Activated CD8-positive, alpha-beta memory T cell treated with anti-CD3 and anti-CD28 coated beads, Interleukin-2, amount 50 U/mL, for 48 hours (primary cell): ENCODE measurements at regions not wholly inside any gene's neighbourhood (a gene's known extent, or its start where the extent isn't known, plus 50 kb on each side); places are given as distances from the start of the nearest gene placed in this dataset.

Source experiments
- DNase-seq: peaks from one replicate; pipeline ENCODE4 v3.0.0-alpha.2; 2020

GRCh38 chr20:57938158-57939108 is 228.6 kb upstream of the PMEPA1 start:
- no peak for DNase-seq

GRCh38 chr20:57936636-57937385 is 227.0 kb upstream of the PMEPA1 start:
- no peak for DNase-seq

- no peak for DNase-seq
Measured at GRCh38 chr20:57934913-57935312, 225.1 kb upstream of the PMEPA1 start.

- no peak for DNase-seq
Measured at GRCh38 chr20:57934007-57934805, 224.4 kb upstream of the PMEPA1 start.

GRCh38 chr20:57932227-57932864 is 222.5 kb upstream of the PMEPA1 start:
- DNase-seq: no peak

GRCh38 chr20:57930351-57930750 is 220.5 kb upstream of the PMEPA1 start:
- no peak for DNase-seq

- no peak for DNase-seq
Measured at GRCh38 chr20:57928181-57928967, 218.6 kb upstream of the PMEPA1 start.

- no peak for DNase-seq
Measured at GRCh38 chr20:57927376-57927775, 217.6 kb upstream of the PMEPA1 start.

- no peak for DNase-seq
Measured at GRCh38 chr20:57922706-57923105, 212.9 kb upstream of the PMEPA1 start.

- no peak for DNase-seq
Measured at GRCh38 chr20:57922083-57922482, 212.3 kb upstream of the PMEPA1 start.

- DNase-seq: no peak
Measured at GRCh38 chr20:57921676-57922075, 211.9 kb upstream of the PMEPA1 start.

GRCh38 chr20:57920971-57921370 is 211.2 kb upstream of the PMEPA1 start:
- DNase-seq: no peak

GRCh38 chr20:57919049-57919448 is 209.2 kb upstream of the PMEPA1 start:
- DNase-seq: no peak

- no peak for DNase-seq
Measured at GRCh38 chr20:57918551-57918950, 208.7 kb upstream of the PMEPA1 start.

- no peak for DNase-seq
Measured at GRCh38 chr20:57914205-57914604, 204.4 kb upstream of the PMEPA1 start.

- DNase-seq: no peak
Measured at GRCh38 chr20:57913156-57913930, 203.5 kb upstream of the PMEPA1 start.

- DNase-seq: no peak
Measured at GRCh38 chr20:57912227-57912582, 202.4 kb upstream of the PMEPA1 start.

- no peak for DNase-seq
Measured at GRCh38 chr20:57911512-57912226, 201.9 kb upstream of the PMEPA1 start.

- no peak for DNase-seq
Measured at GRCh38 chr20:57910716-57911115, 200.9 kb upstream of the PMEPA1 start.

- no peak for DNase-seq
Measured at GRCh38 chr20:57909763-57910331, 200.0 kb upstream of the PMEPA1 start.
